ENCODE measurements at regions not wholly inside any gene's neighbourhood (a gene's known extent, or its start where the extent isn't known, plus 50 kb on each side); places are given as distances from the start of the nearest gene placed in this dataset.

GRCh38 chr7:46859963-46860475 lies 721.9 kb downstream of the TNS3 start:
- Histone ChIP-seq H3K27me3 (no peaks in the 10 kb centered on the region), H3K4me3 (ENCODE audit: low read depth, low read length) (no peak overlapping the region), H3K4me1 (peaks cover 6% of the 10 kb centered on the region; the same call in 1 of the 2 replicates), H3K36me3 (no peaks in the 10 kb centered on the region), H3K9me3 (no peaks in the 10 kb centered on the region)
- DNase-seq: peak; percentile 41
- no peak for TF ChIP-seq CTCF (IDR thresholded peaks at IDR 0.05; ENCODE audit: low read depth, low read length)

GRCh38 chr7:46855851-46856250 lies 726.1 kb downstream of the TNS3 start:
- Histone ChIP-seq H3K36me3 (no peaks in the 10 kb centered on the region), H3K27me3 (no peaks in the 10 kb centered on the region), H3K4me3 (ENCODE audit: low read depth, low read length) (no peak overlapping the region), H3K4me1 (peaks cover 6% of the 10 kb centered on the region; the same call in 1 of the 2 replicates), H3K9me3 (no peaks in the 10 kb centered on the region)
- no peak for TF ChIP-seq CTCF (IDR thresholded peaks at IDR 0.05; ENCODE audit: low read depth, low read length)
- no peak for DNase-seq

- Histone ChIP-seq H3K4me3 (ENCODE audit: low read depth, low read length) (no peak overlapping the region), H3K36me3 (no peaks in the 10 kb centered on the region), H3K4me1 (peaks cover under 1% of the 10 kb centered on the region; the same call in 1 of the 2 replicates), H3K9me3 (no peaks in the 10 kb centered on the region), H3K27me3 (no peaks in the 10 kb centered on the region)
- no peak for TF ChIP-seq CTCF (IDR thresholded peaks at IDR 0.05; ENCODE audit: low read depth, low read length)
- no peak for DNase-seq
Observed at GRCh38 chr7:46854958-46855473, 726.9 kb downstream of the TNS3 start.

GRCh38 chr7:46853451-46853850 lies 728.5 kb downstream of the TNS3 start:
- H3K4me1 ChIP-seq: no peaks in the 10 kb centered on the region
- DNase-seq: no peak
- TF ChIP-seq CTCF (IDR thresholded peaks at IDR 0.05; ENCODE audit: low read depth, low read length): no peak
- H3K36me3 ChIP-seq: no peaks in the 10 kb centered on the region
- H3K27me3 ChIP-seq: no peaks in the 10 kb centered on the region
- H3K9me3 ChIP-seq: no peaks in the 10 kb centered on the region
- H3K4me3 ChIP-seq (ENCODE audit: low read depth, low read length): no peak overlapping the region

GRCh38 chr7:46852795-46853194 lies 729.1 kb downstream of the TNS3 start:
- no peaks in the 10 kb centered on the region for H3K36me3 ChIP-seq
- H3K4me3 ChIP-seq (ENCODE audit: low read depth, low read length): no peak overlapping the region
- no peaks in the 10 kb centered on the region for H3K27me3 ChIP-seq
- DNase-seq: no peak
- H3K9me3 ChIP-seq: no peaks in the 10 kb centered on the region
- TF ChIP-seq CTCF (IDR thresholded peaks at IDR 0.05; ENCODE audit: low read depth, low read length): no peak
- H3K4me1 ChIP-seq: no peaks in the 10 kb centered on the region

- DNase-seq: no peak
- Histone ChIP-seq H3K27me3 (no peaks in the 10 kb centered on the region), H3K36me3 (no peaks in the 10 kb centered on the region), H3K9me3 (no peaks in the 10 kb centered on the region), H3K4me1 (no peaks in the 10 kb centered on the region), H3K4me3 (ENCODE audit: low read depth, low read length) (no peak overlapping the region)
- no peak for TF ChIP-seq CTCF (IDR thresholded peaks at IDR 0.05; ENCODE audit: low read depth, low read length)
Observed at GRCh38 chr7:46850563-46851330, 731.2 kb downstream of the TNS3 start.

Measured in BE2C (cell line).